ENCODE measurements at regions not wholly inside any gene's neighbourhood (a gene's known extent, or its start where the extent isn't known, plus 50 kb on each side); places are given as distances from the start of the nearest gene placed in this dataset.

- no peaks in the 10 kb centered on the region for H3K4me1 Mint-ChIP-seq (ENCODE audit: low read depth, unreplicated experiment)
- H3K9me3 ChIP-seq, result no peaks in the 10 kb centered on the region
- no peak overlapping the region for H3K4me3 Mint-ChIP-seq (ENCODE audit: unreplicated experiment)
- no peak for DNase-seq
- CTCF ChIA-PET, result no interaction called here
- H3K27me3 ChIP-seq (replicated peaks; ENCODE audit: control insufficient read depth, insufficient read depth, low read length), result no peaks in the 10 kb centered on the region; the same call in 1 of the 2 replicates
- TF ChIP-seq CTCF (IDR thresholded peaks at IDR 0.05; ENCODE audit: insufficient read depth in 1 of 2, low read depth in 1 of 2, low read length in 1 of 2, severe bottlenecking in 1 of 2, unreplicated experiment in 1 of 2), result no peak
- no peaks in the 10 kb centered on the region for H3K9me3 Mint-ChIP-seq (ENCODE audit: unreplicated experiment)
- H3K36me3 Mint-ChIP-seq (ENCODE audit: insufficient read depth, unreplicated experiment), result no peaks in the 10 kb centered on the region
- intact Hi-C loops (cut with micrococcal nuclease; ENCODE audit: unreplicated experiment), result no loop called here
- H3K4me1 ChIP-seq, result no peaks in the 10 kb centered on the region
- H3K36me3 ChIP-seq (ENCODE audit: control insufficient read depth, insufficient read depth, low read length), result no peaks in the 10 kb centered on the region
- peaks cover 11% of the 10 kb centered on the region for H3K27me3 Mint-ChIP-seq (ENCODE audit: insufficient read depth, unreplicated experiment)
- H3K4me3 ChIP-seq (ENCODE audit: low read depth, low read length), result no peak overlapping the region
- no TSS peak for BruUV-seq (replicated peaks)
- H3K27ac Mint-ChIP-seq (ENCODE audit: unreplicated experiment), result no peak overlapping the region
- POLR2A ChIA-PET, result no interaction called here
These were observed 108.1 kb downstream of the PMP22 start for GRCh38 chr17:15157051-15157450.

- no peak for TF ChIP-seq CTCF (IDR thresholded peaks at IDR 0.05; ENCODE audit: insufficient read depth in 1 of 2, low read depth in 1 of 2, low read length in 1 of 2, severe bottlenecking in 1 of 2, unreplicated experiment in 1 of 2)
- Mint-ChIP-seq H3K4me3 (ENCODE audit: unreplicated experiment) (no peak overlapping the region), H3K27ac (ENCODE audit: unreplicated experiment) (no peak overlapping the region), H3K27me3 (ENCODE audit: insufficient read depth, unreplicated experiment) (peaks cover 11% of the 10 kb centered on the region), H3K36me3 (ENCODE audit: insufficient read depth, unreplicated experiment) (no peaks in the 10 kb centered on the region), H3K4me1 (ENCODE audit: low read depth, unreplicated experiment) (no peaks in the 10 kb centered on the region), H3K9me3 (ENCODE audit: unreplicated experiment) (no peaks in the 10 kb centered on the region)
- BruUV-seq (replicated peaks), result no TSS peak
- CTCF ChIA-PET, result no interaction called here
- intact Hi-C loops (cut with micrococcal nuclease; ENCODE audit: unreplicated experiment), result no loop called here
- no peak for DNase-seq
- POLR2A ChIA-PET, result no interaction called here
- Histone ChIP-seq H3K36me3 (ENCODE audit: control insufficient read depth, insufficient read depth, low read length) (no peaks in the 10 kb centered on the region), H3K27me3 (replicated peaks; ENCODE audit: control insufficient read depth, insufficient read depth, low read length) (no peaks in the 10 kb centered on the region; the same call in 1 of the 2 replicates), H3K4me3 (ENCODE audit: low read depth, low read length) (no peak overlapping the region), H3K4me1 (no peaks in the 10 kb centered on the region), H3K9me3 (no peaks in the 10 kb centered on the region)
These were observed 110.5 kb downstream of the PMP22 start for GRCh38 chr17:15154618-15155017.

GRCh38 chr17:15145621-15146020, 119.5 kb downstream of the PMP22 start:
- intact Hi-C loops (cut with micrococcal nuclease; ENCODE audit: unreplicated experiment), result no loop called here
- Histone ChIP-seq H3K9me3 (no peaks in the 10 kb centered on the region), H3K27me3 (replicated peaks; ENCODE audit: control insufficient read depth, insufficient read depth, low read length) (no peaks in the 10 kb centered on the region), H3K4me1 (no peaks in the 10 kb centered on the region), H3K36me3 (ENCODE audit: control insufficient read depth, insufficient read depth, low read length) (no peaks in the 10 kb centered on the region), H3K4me3 (ENCODE audit: low read depth, low read length) (no peak overlapping the region)
- Mint-ChIP-seq H3K9me3 (ENCODE audit: unreplicated experiment) (peaks cover 9% of the 10 kb centered on the region), H3K36me3 (ENCODE audit: insufficient read depth, unreplicated experiment) (no peaks in the 10 kb centered on the region), H3K4me3 (ENCODE audit: unreplicated experiment) (no peak overlapping the region), H3K27ac (ENCODE audit: unreplicated experiment) (no peak overlapping the region), H3K4me1 (ENCODE audit: low read depth, unreplicated experiment) (no peaks in the 10 kb centered on the region), H3K27me3 (ENCODE audit: insufficient read depth, unreplicated experiment) (peaks cover 6% of the 10 kb centered on the region)
- no TSS peak for BruUV-seq (replicated peaks)
- CTCF ChIA-PET, result no interaction called here
- no peak for DNase-seq
- POLR2A ChIA-PET, result interaction anchor here (0.6 kb wide), 1 partner anchor 40 kb away, joined by 4 read pairs; no protein-coding TSS in a partner anchor
- no peak for TF ChIP-seq CTCF (IDR thresholded peaks at IDR 0.05; ENCODE audit: insufficient read depth in 1 of 2, low read depth in 1 of 2, low read length in 1 of 2, severe bottlenecking in 1 of 2, unreplicated experiment in 1 of 2)

Data from Caco-2 (cell line).